ENCODE measurements at regions not wholly inside any gene's neighbourhood (a gene's known extent, or its start where the extent isn't known, plus 50 kb on each side); places are given as distances from the start of the nearest gene placed in this dataset.

DNA sequence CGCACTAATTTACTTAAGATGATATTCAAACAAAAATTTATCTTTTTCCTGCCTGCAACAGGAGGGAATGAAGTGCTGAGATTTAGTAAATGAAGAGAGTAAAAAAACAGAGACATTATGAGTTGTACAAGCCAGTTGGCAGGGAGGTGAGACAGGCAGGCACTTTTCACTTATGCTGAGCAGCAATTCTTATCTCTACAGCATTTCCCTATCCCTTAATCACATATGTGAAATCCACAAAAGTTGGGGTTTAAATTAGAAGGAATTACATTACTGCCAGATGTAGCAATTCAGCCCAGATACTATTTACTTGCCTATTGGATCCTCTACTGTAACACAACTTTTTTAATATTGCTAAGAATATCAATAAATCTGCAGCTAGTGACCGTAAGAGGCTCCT lies 314.2 kb upstream of the LRP1B start:
- Histone ChIP-seq H3K4me3 (replicated peaks; ENCODE audit: insufficient read depth, low read length) (no peak overlapping the region), H3K27ac (replicated peaks) (no peak overlapping the region), H3K27me3 (ENCODE audit: insufficient read depth, poor library complexity, severe bottlenecking) (no peaks in the 10 kb centered on the region)
- TF ChIP-seq GABPA (IDR thresholded peaks at IDR 0.05; ENCODE audit: low read depth), result no peak
- TF ChIP-seq, protein P1, sequence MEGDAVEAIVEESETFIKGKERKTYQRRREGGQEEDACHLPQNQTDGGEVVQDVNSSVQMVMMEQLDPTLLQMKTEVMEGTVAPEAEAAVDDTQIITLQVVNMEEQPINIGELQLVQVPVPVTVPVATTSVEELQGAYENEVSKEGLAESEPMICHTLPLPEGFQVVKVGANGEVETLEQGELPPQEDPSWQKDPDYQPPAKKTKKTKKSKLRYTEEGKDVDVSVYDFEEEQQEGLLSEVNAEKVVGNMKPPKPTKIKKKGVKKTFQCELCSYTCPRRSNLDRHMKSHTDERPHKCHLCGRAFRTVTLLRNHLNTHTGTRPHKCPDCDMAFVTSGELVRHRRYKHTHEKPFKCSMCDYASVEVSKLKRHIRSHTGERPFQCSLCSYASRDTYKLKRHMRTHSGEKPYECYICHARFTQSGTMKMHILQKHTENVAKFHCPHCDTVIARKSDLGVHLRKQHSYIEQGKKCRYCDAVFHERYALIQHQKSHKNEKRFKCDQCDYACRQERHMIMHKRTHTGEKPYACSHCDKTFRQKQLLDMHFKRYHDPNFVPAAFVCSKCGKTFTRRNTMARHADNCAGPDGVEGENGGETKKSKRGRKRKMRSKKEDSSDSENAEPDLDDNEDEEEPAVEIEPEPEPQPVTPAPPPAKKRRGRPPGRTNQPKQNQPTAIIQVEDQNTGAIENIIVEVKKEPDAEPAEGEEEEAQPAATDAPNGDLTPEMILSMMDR (IDR thresholded peaks at IDR 0.05; ENCODE audit: insufficient read depth, low read length), result no peak
- TF ChIP-seq, protein P2, sequence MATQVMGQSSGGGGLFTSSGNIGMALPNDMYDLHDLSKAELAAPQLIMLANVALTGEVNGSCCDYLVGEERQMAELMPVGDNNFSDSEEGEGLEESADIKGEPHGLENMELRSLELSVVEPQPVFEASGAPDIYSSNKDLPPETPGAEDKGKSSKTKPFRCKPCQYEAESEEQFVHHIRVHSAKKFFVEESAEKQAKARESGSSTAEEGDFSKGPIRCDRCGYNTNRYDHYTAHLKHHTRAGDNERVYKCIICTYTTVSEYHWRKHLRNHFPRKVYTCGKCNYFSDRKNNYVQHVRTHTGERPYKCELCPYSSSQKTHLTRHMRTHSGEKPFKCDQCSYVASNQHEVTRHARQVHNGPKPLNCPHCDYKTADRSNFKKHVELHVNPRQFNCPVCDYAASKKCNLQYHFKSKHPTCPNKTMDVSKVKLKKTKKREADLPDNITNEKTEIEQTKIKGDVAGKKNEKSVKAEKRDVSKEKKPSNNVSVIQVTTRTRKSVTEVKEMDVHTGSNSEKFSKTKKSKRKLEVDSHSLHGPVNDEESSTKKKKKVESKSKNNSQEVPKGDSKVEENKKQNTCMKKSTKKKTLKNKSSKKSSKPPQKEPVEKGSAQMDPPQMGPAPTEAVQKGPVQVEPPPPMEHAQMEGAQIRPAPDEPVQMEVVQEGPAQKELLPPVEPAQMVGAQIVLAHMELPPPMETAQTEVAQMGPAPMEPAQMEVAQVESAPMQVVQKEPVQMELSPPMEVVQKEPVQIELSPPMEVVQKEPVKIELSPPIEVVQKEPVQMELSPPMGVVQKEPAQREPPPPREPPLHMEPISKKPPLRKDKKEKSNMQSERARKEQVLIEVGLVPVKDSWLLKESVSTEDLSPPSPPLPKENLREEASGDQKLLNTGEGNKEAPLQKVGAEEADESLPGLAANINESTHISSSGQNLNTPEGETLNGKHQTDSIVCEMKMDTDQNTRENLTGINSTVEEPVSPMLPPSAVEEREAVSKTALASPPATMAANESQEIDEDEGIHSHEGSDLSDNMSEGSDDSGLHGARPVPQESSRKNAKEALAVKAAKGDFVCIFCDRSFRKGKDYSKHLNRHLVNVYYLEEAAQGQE (IDR thresholded peaks at IDR 0.05; ENCODE audit: insufficient replicate concordance, low read depth), result no peak
- TF ChIP-seq SPI1 (IDR thresholded peaks at IDR 0.05; ENCODE audit: borderline replicate concordance, low read depth), result no peak
- no peak for TF ChIP-seq POLR2AphosphoS5 (IDR thresholded peaks at IDR 0.05; ENCODE audit: low read depth)
- no peak for DNase-seq (ENCODE audit: low read depth in 1 of 2, low spot score in 1 of 2)

GRCh38 chr2:142435847-142436246 lies 305.0 kb upstream of the LRP1B start:
- no peaks in the 10 kb centered on the region for H3K27me3 ChIP-seq (ENCODE audit: insufficient read depth, poor library complexity, severe bottlenecking)
- H3K4me3 ChIP-seq (replicated peaks; ENCODE audit: insufficient read depth, low read length), result no peak overlapping the region
- no peak for TF ChIP-seq SPI1 (IDR thresholded peaks at IDR 0.05; ENCODE audit: borderline replicate concordance, low read depth)
- no peak for TF ChIP-seq GABPA (IDR thresholded peaks at IDR 0.05; ENCODE audit: low read depth)
- TF ChIP-seq, protein P2 (IDR thresholded peaks at IDR 0.05; ENCODE audit: insufficient replicate concordance, low read depth), result no peak
- TF ChIP-seq POLR2AphosphoS5 (IDR thresholded peaks at IDR 0.05; ENCODE audit: low read depth), result no peak
- TF ChIP-seq, protein P1 (IDR thresholded peaks at IDR 0.05; ENCODE audit: insufficient read depth, low read length), result no peak
- H3K27ac ChIP-seq (replicated peaks), result no peak overlapping the region
- DNase-seq (ENCODE audit: low read depth in 1 of 2, low spot score in 1 of 2), result no peak

DNA sequence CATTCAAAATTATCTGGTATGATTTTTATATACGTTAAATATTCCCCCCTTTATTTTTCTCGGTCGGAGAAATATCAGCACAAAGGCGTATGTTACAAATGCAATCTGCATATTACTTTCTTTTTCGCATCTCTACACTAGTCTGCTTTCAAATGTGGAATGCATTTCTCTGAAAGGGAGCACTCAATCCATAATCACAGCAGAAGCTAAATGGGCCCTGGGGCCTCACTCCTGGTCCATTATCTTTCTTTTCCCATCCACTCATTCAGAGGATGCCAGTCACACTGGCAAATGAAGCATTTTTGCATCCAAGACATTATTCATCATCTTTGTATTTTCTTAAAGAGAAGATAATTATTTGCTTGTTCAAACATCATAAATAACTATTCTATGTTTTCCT lies 295.2 kb upstream of the LRP1B start:
- Histone ChIP-seq H3K4me3 (replicated peaks; ENCODE audit: insufficient read depth, low read length) (no peak overlapping the region), H3K27ac (replicated peaks) (no peak overlapping the region), H3K27me3 (ENCODE audit: insufficient read depth, poor library complexity, severe bottlenecking) (no peaks in the 10 kb centered on the region)
- no peak for DNase-seq (ENCODE audit: low read depth in 1 of 2, low spot score in 1 of 2)
- TF ChIP-seq, protein P1 (IDR thresholded peaks at IDR 0.05; ENCODE audit: insufficient read depth, low read length), result no peak
- TF ChIP-seq, protein P2 (IDR thresholded peaks at IDR 0.05; ENCODE audit: insufficient replicate concordance, low read depth), result no peak
- TF ChIP-seq SPI1 (IDR thresholded peaks at IDR 0.05; ENCODE audit: borderline replicate concordance, low read depth) (no peak), GABPA (IDR thresholded peaks at IDR 0.05; ENCODE audit: low read depth) (no peak), POLR2AphosphoS5 (IDR thresholded peaks at IDR 0.05; ENCODE audit: low read depth) (no peak)

All from HL-60 (cell line).